Islet precursor cell (in vitro differentiated cells): ENCODE measurements at regions not wholly inside any gene's neighbourhood (a gene's known extent, or its start where the extent isn't known, plus 50 kb on each side); places are given as distances from the start of the nearest gene placed in this dataset.
"Not testable (repeated sequence)": the region's sequence is repeated elsewhere in the genome, so short reads cannot be mapped to it uniquely, and the experiment has no call there.

Source experiments
- DNase-seq: peaks from one replicate; pipeline ENCODE4 v3.0.0-alpha.2; 2018

DNA sequence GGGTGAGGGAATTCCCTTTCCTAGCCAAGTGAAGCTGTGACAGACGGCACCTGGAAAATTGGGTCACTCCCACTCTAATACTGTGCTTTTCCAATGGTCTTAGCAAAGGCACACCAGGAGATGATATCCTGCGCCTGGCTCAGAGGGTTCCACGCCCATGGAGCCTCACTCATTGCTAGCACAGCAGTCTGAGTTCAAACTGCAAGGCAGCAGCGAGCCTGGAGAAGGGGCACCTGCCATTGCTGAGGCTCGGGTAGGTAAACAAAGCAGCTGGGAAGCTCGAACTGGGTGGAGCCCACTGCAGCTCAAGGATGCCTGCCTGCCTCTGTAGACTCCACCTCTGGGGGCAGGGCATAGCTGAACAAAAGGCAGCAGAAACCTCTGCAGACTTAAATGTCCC is 68.9 kb upstream of the LCORL start:
- DNase-seq, result not testable (repeated sequence)

DNA sequence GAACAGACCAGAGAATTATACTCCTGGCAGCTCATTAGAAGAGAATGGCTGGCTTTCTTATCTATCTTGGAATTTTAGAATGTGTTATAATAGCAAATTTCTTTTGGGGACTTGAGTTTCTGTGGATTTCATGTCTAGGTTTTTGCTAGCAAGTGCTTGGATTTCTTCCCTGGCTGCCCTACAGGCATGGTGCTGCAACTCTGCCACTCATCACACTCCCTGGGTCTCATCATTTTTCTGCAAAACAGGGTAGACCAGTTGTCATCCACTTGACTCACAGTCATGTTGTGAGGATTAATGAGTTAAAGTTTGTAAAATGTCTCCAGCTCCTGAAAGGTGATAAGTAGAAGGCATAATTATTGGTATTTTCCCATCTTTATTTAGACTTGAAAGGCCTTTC is 60.7 kb upstream of the LCORL start:
- DNase-seq, result peak; percentile 59

DNA sequence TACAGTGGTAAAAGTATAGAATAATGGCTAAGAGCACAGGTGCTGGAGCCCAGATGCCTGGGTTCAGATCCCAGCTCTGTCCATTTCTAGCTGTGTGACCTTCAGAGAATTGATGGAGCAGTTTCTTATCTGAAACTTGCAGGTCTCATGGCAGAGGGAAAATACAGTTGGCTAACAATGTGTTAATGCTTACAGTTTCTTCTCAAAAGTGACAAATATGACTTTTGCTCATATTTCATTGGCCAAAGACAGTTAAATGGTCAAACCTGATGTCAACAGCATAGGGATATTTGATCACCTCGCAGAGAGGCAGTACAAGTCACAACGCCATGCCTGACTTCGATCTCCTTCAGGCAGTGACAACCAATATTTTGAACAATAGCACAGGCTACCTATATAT is 60.2 kb upstream of the LCORL start:
- no peak for DNase-seq

DNA sequence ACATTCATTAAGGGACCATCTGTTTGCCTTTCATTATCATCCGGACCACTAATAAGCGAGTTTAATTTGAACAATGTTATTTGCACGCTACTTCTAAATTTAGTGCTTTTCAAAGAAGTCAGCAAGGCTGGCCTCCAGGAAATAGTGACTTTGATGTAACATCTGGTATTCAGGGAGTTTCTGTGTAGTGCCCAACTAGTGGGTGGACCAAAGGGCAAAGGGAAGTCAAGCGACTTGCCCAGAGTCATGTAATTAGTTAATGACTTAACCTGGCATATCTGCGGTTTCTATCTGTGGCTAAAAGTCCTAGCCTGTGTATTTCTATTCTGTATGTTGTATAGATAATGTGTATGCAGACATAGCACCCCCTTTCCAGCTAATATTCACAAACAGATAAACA is 56.3 kb upstream of the LCORL start:
- no peak for DNase-seq

DNA sequence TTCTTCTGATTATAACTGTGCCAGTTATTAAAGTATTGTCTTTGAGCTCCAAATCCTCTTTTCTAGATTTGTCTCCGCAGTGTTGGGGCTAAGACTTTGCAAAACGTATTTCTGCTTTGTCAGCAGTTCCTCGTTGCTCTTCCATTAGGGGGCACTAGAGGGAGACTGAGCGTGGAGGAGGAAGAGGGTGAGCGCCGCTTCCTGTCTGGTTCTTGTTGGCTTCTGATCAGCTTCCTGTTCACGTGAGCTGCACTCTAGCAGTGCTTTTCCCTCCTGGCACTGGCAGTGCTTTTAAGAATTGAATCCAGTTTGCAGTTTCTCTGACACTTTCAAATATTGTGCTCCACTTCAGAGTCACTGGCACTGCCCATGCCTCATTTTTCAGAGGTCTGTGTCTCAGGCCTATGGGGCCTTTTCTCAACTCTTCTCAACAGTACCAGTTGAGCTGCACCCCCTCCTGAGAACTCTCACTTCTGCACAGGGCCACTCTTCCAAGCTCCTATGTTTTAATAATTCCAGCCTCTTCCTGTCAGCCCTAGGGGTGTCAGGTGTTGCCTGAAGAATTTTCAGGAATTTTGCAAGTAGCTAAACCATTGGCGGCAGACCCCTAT is 54.4 kb upstream of the LCORL start:
- DNase-seq, result no peak

DNA sequence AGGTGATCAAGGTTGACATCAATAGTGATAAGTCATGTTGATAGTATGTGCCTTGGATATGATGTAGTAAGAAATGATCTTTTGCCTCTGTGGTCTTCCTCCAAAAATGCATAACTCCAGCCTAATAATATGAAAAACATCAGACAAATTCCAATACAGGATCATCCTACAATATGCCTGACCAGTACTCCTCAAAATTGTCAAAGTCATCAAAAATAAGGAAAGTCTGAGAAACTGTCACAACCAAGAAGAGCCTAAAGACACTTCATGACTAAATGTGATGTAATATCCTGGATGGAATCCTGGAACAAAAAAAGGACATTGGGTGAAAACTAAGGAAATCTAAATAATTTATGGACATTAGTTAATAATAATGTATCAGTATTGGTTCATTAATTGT is 50.3 kb upstream of the LCORL start:
- no peak for DNase-seq
